ENCODE measurements at regions not wholly inside any gene's neighbourhood (a gene's known extent, or its start where the extent isn't known, plus 50 kb on each side); places are given as distances from the start of the nearest gene placed in this dataset.
"Not testable (repeated sequence)": the region's sequence is repeated elsewhere in the genome, so short reads cannot be mapped to it uniquely, and the experiment has no call there.

DNA sequence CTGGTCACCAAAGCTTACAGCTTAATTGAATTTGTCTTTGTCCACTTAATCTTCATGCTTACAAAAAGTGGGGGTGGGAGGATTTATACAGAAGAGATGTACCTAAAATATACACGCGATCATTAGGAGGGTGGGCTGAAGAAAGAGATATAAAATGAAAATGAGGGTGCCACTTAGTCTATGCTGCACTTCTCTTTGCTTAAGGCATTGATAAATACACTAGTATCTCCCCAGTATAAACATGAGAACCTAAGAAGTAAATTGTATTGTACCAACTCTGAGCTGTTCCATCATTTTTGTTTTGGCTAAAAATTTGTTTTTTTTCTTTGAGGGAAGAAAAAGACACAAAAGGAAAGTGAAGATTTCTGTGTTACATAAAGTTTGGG lies 170.8 kb upstream of the ZNF217 start:
- TF ChIP-seq EZH2 (IDR thresholded peaks at IDR 0.05) = no peak
- peak overlapping the region; percentile 93 for H3K27ac Mint-ChIP-seq
- Histone ChIP-seq H3K79me2 (ENCODE audit: low read depth) (no peaks in the 10 kb centered on the region), H3F3A (ENCODE audit: low read depth) (peaks cover 23% of the 10 kb centered on the region), H3K36me3 (no peaks in the 10 kb centered on the region), H3K9ac (no peak overlapping the region), H2AFZ (replicated peaks) (peak overlapping the region; percentile 97), H3K9me3 (ENCODE audit: low read depth) (no peaks in the 10 kb centered on the region), H4K20me1 (ENCODE audit: low read depth) (no peaks in the 10 kb centered on the region), H3K27me3 (peaks cover 7% of the 10 kb centered on the region), H3K4me3 (peak overlapping the region; percentile 40), H3K4me1 (peaks cover 30% of the 10 kb centered on the region), H3K27ac (no peak overlapping the region), H3K4me2 (peak overlapping the region; percentile 79)
- H3K4me3 Mint-ChIP-seq = peak overlapping the region; percentile 68
- H3K36me3 Mint-ChIP-seq = no peaks in the 10 kb centered on the region
- DNase-seq (ENCODE audit: low spot score) = no peak
- peaks cover 11% of the 10 kb centered on the region for H3K27me3 Mint-ChIP-seq (ENCODE audit: insufficient read depth, low read depth)
- H3K9me3 Mint-ChIP-seq = peaks cover 4% of the 10 kb centered on the region
- H3K4me1 Mint-ChIP-seq = peaks cover 37% of the 10 kb centered on the region

DNA sequence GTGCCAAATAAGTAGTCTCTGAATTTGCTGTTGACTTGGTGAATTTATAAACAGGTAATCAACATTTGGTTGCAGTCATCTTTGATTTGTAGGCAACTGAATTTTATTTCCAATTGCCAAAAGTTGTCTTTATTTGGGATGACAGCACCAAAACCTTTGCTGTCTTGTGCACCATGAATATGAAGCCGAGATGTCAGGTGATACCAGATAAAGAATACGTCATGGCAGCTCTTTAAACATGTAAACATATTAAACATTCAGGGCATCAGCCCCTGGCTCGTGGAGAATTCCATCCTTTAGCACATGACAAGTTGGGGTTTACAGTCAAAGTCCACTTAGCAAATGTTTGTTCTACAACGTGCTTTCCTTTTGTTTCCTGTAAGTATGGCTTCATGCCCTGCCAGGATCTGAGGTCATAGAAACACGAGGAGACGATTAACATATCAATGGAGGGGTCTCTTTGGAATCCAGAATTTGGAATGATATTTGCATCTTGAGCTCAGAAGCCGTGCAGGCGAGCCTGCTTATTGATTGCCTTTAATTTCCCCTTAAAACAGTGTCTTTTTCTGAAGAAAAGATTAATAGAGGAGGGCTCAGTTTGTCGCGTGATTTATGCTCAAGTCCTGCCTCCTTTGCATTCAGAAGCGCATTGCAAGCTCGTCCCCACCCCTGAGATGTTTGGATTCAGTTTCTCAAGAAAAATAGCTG lies 170.2 kb upstream of the ZNF217 start:
- Histone ChIP-seq H3K4me3 (peak overlapping the region; percentile 40), H3K27ac (no peak overlapping the region), H3K9ac (no peak overlapping the region), H4K20me1 (ENCODE audit: low read depth) (no peaks in the 10 kb centered on the region), H3K9me3 (ENCODE audit: low read depth) (no peaks in the 10 kb centered on the region), H3K4me2 (peak overlapping the region; percentile 79), H3K36me3 (no peaks in the 10 kb centered on the region), H3K79me2 (ENCODE audit: low read depth) (no peaks in the 10 kb centered on the region), H3F3A (ENCODE audit: low read depth) (peaks cover 17% of the 10 kb centered on the region), H3K4me1 (peaks cover 26% of the 10 kb centered on the region), H2AFZ (replicated peaks) (peak overlapping the region; percentile 97), H3K27me3 (peaks cover 7% of the 10 kb centered on the region)
- DNase-seq (ENCODE audit: low spot score) = peak; percentile 49
- no peaks in the 10 kb centered on the region for H3K36me3 Mint-ChIP-seq
- peak overlapping the region; percentile 93 for H3K27ac Mint-ChIP-seq
- peaks cover 11% of the 10 kb centered on the region for H3K27me3 Mint-ChIP-seq (ENCODE audit: insufficient read depth, low read depth)
- H3K4me1 Mint-ChIP-seq = peaks cover 34% of the 10 kb centered on the region
- H3K4me3 Mint-ChIP-seq = peak overlapping the region; percentile 68
- TF ChIP-seq, protein P1, sequence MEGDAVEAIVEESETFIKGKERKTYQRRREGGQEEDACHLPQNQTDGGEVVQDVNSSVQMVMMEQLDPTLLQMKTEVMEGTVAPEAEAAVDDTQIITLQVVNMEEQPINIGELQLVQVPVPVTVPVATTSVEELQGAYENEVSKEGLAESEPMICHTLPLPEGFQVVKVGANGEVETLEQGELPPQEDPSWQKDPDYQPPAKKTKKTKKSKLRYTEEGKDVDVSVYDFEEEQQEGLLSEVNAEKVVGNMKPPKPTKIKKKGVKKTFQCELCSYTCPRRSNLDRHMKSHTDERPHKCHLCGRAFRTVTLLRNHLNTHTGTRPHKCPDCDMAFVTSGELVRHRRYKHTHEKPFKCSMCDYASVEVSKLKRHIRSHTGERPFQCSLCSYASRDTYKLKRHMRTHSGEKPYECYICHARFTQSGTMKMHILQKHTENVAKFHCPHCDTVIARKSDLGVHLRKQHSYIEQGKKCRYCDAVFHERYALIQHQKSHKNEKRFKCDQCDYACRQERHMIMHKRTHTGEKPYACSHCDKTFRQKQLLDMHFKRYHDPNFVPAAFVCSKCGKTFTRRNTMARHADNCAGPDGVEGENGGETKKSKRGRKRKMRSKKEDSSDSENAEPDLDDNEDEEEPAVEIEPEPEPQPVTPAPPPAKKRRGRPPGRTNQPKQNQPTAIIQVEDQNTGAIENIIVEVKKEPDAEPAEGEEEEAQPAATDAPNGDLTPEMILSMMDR (IDR thresholded peaks at IDR 0.05) = no peak
- no peak for TF ChIP-seq EZH2 (IDR thresholded peaks at IDR 0.05)
- TF ChIP-seq EZH2phosphoT487 (IDR thresholded peaks at IDR 0.05) = no peak
- peaks cover 4% of the 10 kb centered on the region for H3K9me3 Mint-ChIP-seq

DNA sequence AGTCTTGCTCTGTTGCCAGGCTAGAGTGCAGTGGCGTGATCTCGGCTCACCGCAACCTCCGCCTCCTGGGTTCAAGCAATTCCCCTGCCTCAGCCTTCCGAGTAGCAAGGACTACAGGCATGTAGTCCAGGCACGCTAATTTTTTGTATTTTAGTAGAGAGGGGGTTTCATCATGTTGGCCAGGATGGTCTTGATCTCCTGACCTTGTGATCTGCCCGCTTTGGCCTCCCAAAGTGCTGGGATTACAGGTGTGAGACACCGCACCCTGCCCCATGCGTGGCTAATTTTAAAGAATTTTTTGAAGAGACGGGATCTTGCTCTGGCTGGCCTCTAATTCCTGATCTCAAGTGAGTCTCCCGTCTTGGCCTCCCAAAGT lies 168.8 kb upstream of the ZNF217 start:
- not testable (repeated sequence) for H3K79me2 ChIP-seq (ENCODE audit: low read depth); H3K9me3 Mint-ChIP-seq; H3K9me3 ChIP-seq (ENCODE audit: low read depth); DNase-seq (ENCODE audit: low spot score); H2AFZ ChIP-seq (replicated peaks); H3K9ac ChIP-seq; H3K36me3 ChIP-seq; H4K20me1 ChIP-seq (ENCODE audit: low read depth); H3K27me3 ChIP-seq; H3K27ac ChIP-seq; H3K4me3 ChIP-seq; H3K36me3 Mint-ChIP-seq; H3K4me2 ChIP-seq
- peak overlapping the region; percentile 68 for H3K4me3 Mint-ChIP-seq
- peaks cover 13% of the 10 kb centered on the region for H3K4me1 ChIP-seq
- peak overlapping the region; percentile 86 for H3K27ac Mint-ChIP-seq
- H3F3A ChIP-seq (ENCODE audit: low read depth) = peaks cover 10% of the 10 kb centered on the region
- peaks cover 11% of the 10 kb centered on the region for H3K27me3 Mint-ChIP-seq (ENCODE audit: insufficient read depth, low read depth)
- H3K4me1 Mint-ChIP-seq = peaks cover 35% of the 10 kb centered on the region

DNA sequence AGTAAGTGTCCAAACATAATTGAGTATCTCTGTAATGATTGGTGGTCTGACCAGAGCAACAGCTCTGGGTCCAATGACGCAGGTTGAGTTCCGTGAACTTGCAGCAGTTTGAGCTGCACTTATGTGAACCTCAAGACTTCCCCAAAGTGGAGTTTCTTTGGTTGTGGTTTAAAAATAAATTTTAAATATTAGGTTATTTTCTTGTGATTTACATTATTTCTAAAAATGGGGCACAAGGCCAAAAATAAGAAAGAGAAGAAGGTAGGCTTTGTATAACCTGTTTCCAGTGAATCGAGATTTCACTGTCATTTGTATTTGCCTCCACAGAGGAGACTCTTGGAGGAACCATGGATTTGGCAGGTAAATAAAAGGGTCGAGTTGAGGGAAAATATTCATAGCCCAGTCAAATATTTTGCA lies 166.4 kb upstream of the ZNF217 start:
- Histone ChIP-seq H3K9me3 (ENCODE audit: low read depth) (no peaks in the 10 kb centered on the region), H3K9ac (no peak overlapping the region), H3K4me2 (no peak overlapping the region), H3K4me1 (peaks cover 13% of the 10 kb centered on the region), H3F3A (ENCODE audit: low read depth) (peaks cover 11% of the 10 kb centered on the region), H4K20me1 (ENCODE audit: low read depth) (no peaks in the 10 kb centered on the region), H3K36me3 (no peaks in the 10 kb centered on the region), H3K79me2 (ENCODE audit: low read depth) (no peaks in the 10 kb centered on the region), H3K27me3 (no peaks in the 10 kb centered on the region), H3K27ac (no peak overlapping the region), H2AFZ (replicated peaks) (no peak overlapping the region), H3K4me3 (no peak overlapping the region)
- peaks cover 8% of the 10 kb centered on the region for H3K27me3 Mint-ChIP-seq (ENCODE audit: insufficient read depth, low read depth)
- no peak overlapping the region for H3K4me3 Mint-ChIP-seq
- no peak for DNase-seq (ENCODE audit: low spot score)
- TF ChIP-seq, protein P1 (IDR thresholded peaks at IDR 0.05) = no peak
- TF ChIP-seq EZH2phosphoT487 (IDR thresholded peaks at IDR 0.05) (no peak), EZH2 (IDR thresholded peaks at IDR 0.05) (no peak)
- no peaks in the 10 kb centered on the region for H3K9me3 Mint-ChIP-seq
- H3K4me1 Mint-ChIP-seq = peaks cover 32% of the 10 kb centered on the region
- peak overlapping the region; percentile 66 for H3K27ac Mint-ChIP-seq
- H3K36me3 Mint-ChIP-seq = no peaks in the 10 kb centered on the region

All from neural progenitor cell (in vitro differentiated cells).